ENCODE measurements at regions not wholly inside any gene's neighbourhood (a gene's known extent, or its start where the extent isn't known, plus 50 kb on each side); places are given as distances from the start of the nearest gene placed in this dataset.

DNA sequence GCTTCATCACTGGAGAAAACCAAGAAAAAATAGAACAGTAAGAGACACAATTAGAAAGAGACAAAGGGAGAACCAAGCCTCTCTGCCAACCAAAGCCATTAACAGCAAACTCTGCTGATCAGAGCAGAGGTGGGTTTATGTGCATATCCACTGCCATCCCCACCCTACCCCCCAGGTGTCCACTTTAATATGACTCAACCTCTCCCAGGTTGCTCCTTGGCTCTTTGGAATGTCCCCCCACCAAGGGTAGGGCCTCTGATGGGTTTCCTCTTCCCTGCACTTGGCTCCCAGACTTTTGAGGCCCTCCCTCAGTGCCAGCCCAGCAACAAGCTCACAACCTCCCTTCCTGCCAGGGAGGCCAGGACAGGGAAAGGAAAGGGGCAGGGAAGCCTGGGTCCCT lies 104.8 kb downstream of the DMRTA2 start:
- DNase-seq (ENCODE audit: low read depth): no peak
- no peak overlapping the region for H3K4me3 ChIP-seq (ENCODE audit: control insufficient read depth, low read depth, low read length)
- TF ChIP-seq, protein P1, sequence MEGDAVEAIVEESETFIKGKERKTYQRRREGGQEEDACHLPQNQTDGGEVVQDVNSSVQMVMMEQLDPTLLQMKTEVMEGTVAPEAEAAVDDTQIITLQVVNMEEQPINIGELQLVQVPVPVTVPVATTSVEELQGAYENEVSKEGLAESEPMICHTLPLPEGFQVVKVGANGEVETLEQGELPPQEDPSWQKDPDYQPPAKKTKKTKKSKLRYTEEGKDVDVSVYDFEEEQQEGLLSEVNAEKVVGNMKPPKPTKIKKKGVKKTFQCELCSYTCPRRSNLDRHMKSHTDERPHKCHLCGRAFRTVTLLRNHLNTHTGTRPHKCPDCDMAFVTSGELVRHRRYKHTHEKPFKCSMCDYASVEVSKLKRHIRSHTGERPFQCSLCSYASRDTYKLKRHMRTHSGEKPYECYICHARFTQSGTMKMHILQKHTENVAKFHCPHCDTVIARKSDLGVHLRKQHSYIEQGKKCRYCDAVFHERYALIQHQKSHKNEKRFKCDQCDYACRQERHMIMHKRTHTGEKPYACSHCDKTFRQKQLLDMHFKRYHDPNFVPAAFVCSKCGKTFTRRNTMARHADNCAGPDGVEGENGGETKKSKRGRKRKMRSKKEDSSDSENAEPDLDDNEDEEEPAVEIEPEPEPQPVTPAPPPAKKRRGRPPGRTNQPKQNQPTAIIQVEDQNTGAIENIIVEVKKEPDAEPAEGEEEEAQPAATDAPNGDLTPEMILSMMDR (conservative IDR thresholded peaks at IDR 0.05; ENCODE audit: control insufficient read depth, insufficient read depth, low read depth, low read length): no peak

DNA sequence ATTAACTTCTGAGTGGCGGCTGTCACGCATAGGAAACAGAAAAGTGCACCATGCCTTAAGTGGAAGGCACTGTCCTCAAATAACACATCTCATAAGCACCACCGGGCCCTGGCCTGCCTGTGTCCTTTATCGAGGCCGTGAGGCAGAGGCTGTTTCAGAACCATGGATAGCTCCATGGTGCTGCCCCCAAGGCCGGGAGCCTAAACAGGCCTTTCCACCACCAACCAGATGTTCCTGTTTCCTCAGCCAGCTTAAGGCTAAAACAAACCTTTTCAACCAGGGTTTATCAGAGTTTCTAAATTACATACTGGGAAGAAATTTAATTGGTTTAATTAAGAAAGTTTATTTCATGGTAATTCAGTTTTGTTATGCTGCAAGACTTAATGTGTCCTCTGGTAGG lies 114.4 kb downstream of the DMRTA2 start:
- H3K4me3 ChIP-seq (ENCODE audit: control insufficient read depth, low read depth, low read length): no peak overlapping the region
- peak; percentile 17 for DNase-seq (ENCODE audit: low read depth)
- TF ChIP-seq, protein P1 (conservative IDR thresholded peaks at IDR 0.05; ENCODE audit: control insufficient read depth, insufficient read depth, low read depth, low read length): no peak

DNA sequence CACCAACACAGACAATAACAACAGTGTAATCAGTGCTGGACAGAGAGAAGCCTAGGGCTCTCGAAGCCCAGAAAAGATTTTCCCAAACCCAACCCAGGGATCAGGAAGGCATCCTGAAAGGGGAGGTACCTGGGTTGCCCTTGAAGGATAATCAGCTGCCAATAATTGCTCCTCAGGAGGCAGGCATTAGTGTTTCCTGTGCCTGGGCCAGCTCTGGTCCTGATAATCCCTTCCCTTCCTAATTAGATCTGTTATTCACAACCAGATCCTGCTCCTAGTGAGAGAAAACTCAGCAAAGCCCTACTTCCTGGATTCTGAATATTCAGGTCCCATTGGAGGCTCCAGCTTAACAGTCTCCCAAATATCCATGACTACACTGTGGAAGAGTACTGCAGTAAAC lies 117.4 kb downstream of the DMRTA2 start:
- TF ChIP-seq, protein P1 (conservative IDR thresholded peaks at IDR 0.05; ENCODE audit: control insufficient read depth, insufficient read depth, low read depth, low read length): no peak
- no peak overlapping the region for H3K4me3 ChIP-seq (ENCODE audit: control insufficient read depth, low read depth, low read length)
- DNase-seq (ENCODE audit: low read depth): no peak

DNA sequence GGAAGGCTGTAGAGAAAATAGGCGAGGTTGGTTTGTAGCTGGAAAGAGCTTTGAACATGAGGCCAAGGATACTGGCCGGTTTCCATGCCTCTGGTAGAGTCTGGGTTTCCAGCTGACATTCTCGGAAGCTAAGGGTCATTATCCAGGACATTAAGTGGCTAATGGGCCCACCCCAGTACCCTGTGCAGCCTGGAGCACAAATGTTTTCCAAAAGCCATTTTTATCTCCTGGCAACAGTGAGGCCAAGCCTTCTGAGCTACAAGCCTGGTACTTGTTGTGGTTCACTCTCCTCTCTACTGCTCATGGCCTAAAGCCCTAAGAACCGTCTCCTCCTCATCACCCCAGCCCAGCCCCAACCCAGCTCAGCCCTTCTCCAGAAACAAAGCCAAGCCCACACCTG lies 122.9 kb downstream of the DMRTA2 start:
- no peak for DNase-seq (ENCODE audit: low read depth)
- no peak overlapping the region for H3K4me3 ChIP-seq (ENCODE audit: control insufficient read depth, low read depth, low read length)
- TF ChIP-seq, protein P1 (conservative IDR thresholded peaks at IDR 0.05; ENCODE audit: control insufficient read depth, insufficient read depth, low read depth, low read length): no peak

DNA sequence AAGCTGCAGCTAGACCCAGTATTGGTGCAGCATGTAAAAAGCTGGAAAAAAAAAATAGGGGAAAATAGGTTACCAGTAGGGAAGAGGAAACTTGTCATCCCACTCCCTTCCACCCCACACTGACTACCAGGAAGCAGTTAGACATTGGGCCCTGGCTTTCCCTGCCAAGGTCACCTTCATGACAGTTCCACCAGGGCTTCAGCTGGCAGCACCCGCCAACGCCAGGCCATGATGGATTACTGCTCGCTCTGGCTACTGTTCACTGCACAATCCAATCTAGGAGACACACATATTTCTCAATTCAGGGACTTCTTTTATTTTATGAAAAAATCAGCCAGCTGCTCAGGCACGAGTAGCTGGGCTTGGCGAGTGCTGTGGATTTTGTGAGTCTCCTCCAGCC lies 127.7 kb downstream of the DMRTA2 start:
- no peak for DNase-seq (ENCODE audit: low read depth)
- TF ChIP-seq, protein P1 (conservative IDR thresholded peaks at IDR 0.05; ENCODE audit: control insufficient read depth, insufficient read depth, low read depth, low read length): no peak
- H3K4me3 ChIP-seq (ENCODE audit: control insufficient read depth, low read depth, low read length): no peak overlapping the region

DNA sequence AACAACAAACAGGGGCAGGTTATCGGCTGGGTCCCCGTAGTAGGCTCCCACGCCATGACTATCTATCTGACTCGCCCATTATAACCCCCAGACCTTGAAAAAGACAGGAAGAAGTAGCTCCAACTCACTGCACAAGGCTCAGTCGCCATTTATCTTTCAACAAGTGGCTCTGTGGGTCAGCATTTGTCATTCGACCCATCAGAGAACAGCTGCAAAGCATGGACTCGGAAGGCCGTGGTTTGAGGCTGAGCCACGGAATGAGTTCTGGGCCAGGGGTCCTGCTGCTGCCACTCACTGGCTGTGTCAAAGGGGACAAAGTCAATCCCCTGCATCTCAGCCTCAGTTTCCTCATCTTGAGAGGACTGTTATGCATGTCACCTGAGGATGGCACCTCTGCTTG lies 131.0 kb downstream of the DMRTA2 start:
- DNase-seq (ENCODE audit: low read depth): no peak
- no peak overlapping the region for H3K4me3 ChIP-seq (ENCODE audit: control insufficient read depth, low read depth, low read length)
- TF ChIP-seq, protein P1 (conservative IDR thresholded peaks at IDR 0.05; ENCODE audit: control insufficient read depth, insufficient read depth, low read depth, low read length): no peak

DNA sequence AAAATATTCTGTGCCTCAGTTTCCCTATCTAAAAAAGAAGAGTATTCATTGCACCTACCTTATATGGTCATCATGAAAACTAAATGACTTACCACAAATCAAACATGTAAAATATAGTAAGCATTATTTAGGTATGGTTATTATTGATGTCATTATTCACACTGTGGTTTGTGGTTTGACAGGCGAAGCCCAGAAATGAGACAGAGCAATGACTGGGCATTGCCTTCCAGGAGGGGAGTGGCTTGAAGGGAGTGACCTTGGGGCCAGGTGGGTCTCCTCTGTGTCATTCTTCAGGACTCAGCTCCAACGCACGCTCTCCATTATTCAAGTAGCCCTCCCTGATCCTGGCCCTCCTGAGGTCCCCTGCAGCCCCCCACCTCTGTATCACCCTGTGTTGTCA lies 133.7 kb downstream of the DMRTA2 start:
- no peak overlapping the region for H3K4me3 ChIP-seq (ENCODE audit: control insufficient read depth, low read depth, low read length)
- TF ChIP-seq, protein P1 (conservative IDR thresholded peaks at IDR 0.05; ENCODE audit: control insufficient read depth, insufficient read depth, low read depth, low read length): no peak
- DNase-seq (ENCODE audit: low read depth): no peak

Data from fibroblast of mammary gland (primary cell).